ENCODE measurements at regions not wholly inside any gene's neighbourhood (a gene's known extent, or its start where the extent isn't known, plus 50 kb on each side); places are given as distances from the start of the nearest gene placed in this dataset.
A peak's percentile ranks its signal among the peaks of the same experiment; 100 is the strongest.

DNA sequence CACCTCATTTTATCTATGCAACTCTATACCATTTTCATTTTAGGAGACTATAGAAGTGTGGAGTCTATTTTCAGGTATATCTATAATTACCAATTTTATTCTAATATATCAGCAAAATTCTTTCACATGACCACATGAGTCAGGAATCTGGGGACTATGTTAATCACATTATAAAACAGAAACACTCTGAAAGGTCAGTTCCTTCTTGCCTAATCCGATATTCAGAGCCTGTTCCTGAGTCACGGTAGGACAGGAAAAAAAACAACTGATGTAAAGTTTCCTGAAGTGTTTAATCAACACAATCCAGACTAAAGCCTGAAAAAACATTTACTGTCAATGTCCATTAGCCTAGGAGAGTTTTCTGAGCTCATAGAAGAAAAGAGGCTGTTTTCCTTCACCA, 1902.3 kb downstream of the NCAM2 start:
- no peaks in the 10 kb centered on the region for H3K9me3 ChIP-seq
- TF ChIP-seq ZBTB33 (IDR thresholded peaks at IDR 0.05; ENCODE audit: borderline replicate concordance, low read depth) = no peak
- DNase-seq = peak; percentile 8
- no peak overlapping the region for H3K27ac ChIP-seq (ENCODE audit: low read depth in 2 of 2, low read length in 1 of 2)
- H2AFZ ChIP-seq (ENCODE audit: low read depth) = no peak overlapping the region
- H3K27me3 ChIP-seq (ENCODE audit: insufficient read depth) = no peaks in the 10 kb centered on the region
- POLR2A ChIA-PET = no interaction called here
- no peaks in the 10 kb centered on the region for H3K36me3 ChIP-seq (replicated peaks in 1 of 2; ENCODE audit: control insufficient read depth in 1 of 2, insufficient read depth in 2 of 2, low read length in 1 of 2)
- CTCF ChIA-PET = interaction anchor here (0.9 kb wide), 1 partner anchor 12 kb away, joined by 3 read pairs; no protein-coding TSS in a partner anchor
- H3F3A ChIP-seq (replicated peaks; ENCODE audit: insufficient read depth) = no peaks in the 10 kb centered on the region
- no peak overlapping the region for H3K4me2 ChIP-seq
- no peaks in the 10 kb centered on the region for H3K4me1 ChIP-seq (ENCODE audit: control insufficient read depth in 1 of 2, insufficient read depth in 2 of 2, low read depth in 1 of 2, low read length in 1 of 2)
- no peaks in the 10 kb centered on the region for H4K20me1 ChIP-seq (ENCODE audit: insufficient read depth)
- no peak overlapping the region for H3K4me3 ChIP-seq (ENCODE audit: low read depth in 2 of 2, low read length in 1 of 2)
- no peaks in the 10 kb centered on the region for H3K79me2 ChIP-seq (ENCODE audit: insufficient read depth)
- 1% methylated on average over 2 of the region's 2 CpGs for WGBS (ENCODE audit: low lambda C conversion rate)
- no peaks in the 10 kb centered on the region for H3K9me2 ChIP-seq
- H3K9ac ChIP-seq = no peak overlapping the region

GRCh38 chr21:22903851-22904250, 1905.6 kb downstream of the NCAM2 start:
- Histone ChIP-seq H3K27me3 (ENCODE audit: insufficient read depth) (no peaks in the 10 kb centered on the region), H3K9me2 (no peaks in the 10 kb centered on the region), H3K4me2 (no peak overlapping the region), H3K9ac (no peak overlapping the region), H3F3A (replicated peaks; ENCODE audit: insufficient read depth) (no peaks in the 10 kb centered on the region), H2AFZ (ENCODE audit: low read depth) (no peak overlapping the region), H3K79me2 (ENCODE audit: insufficient read depth) (no peaks in the 10 kb centered on the region), H3K9me3 (no peaks in the 10 kb centered on the region), H3K4me3 (ENCODE audit: low read depth in 2 of 2, low read length in 1 of 2) (no peak overlapping the region), H3K27ac (ENCODE audit: low read depth in 2 of 2, low read length in 1 of 2) (no peak overlapping the region), H3K4me1 (ENCODE audit: control insufficient read depth in 1 of 2, insufficient read depth in 2 of 2, low read depth in 1 of 2, low read length in 1 of 2) (no peaks in the 10 kb centered on the region), H3K36me3 (replicated peaks in 1 of 2; ENCODE audit: control insufficient read depth in 1 of 2, insufficient read depth in 2 of 2, low read length in 1 of 2) (no peaks in the 10 kb centered on the region), H4K20me1 (ENCODE audit: insufficient read depth) (no peaks in the 10 kb centered on the region)
- POLR2A ChIA-PET = no interaction called here
- DNase-seq = no peak
- TF ChIP-seq TCF12 (IDR thresholded peaks at IDR 0.05) (no peak), SMC3 (IDR thresholded peaks at IDR 0.05; ENCODE audit: low read depth, low read length) (no peak), FOSL2 (IDR thresholded peaks at IDR 0.05; ENCODE audit: borderline replicate concordance, low read depth) (no peak), GABPA (IDR thresholded peaks at IDR 0.05; ENCODE audit: low read depth) (no peak), MEF2A (IDR thresholded peaks at IDR 0.05; ENCODE audit: borderline replicate concordance, low read depth) (no peak), MXI1 (IDR thresholded peaks at IDR 0.05; ENCODE audit: low read depth, low read length) (no peak), TEAD4 (IDR thresholded peaks at IDR 0.05; ENCODE audit: borderline replicate concordance, insufficient read depth) (no peak), TAF1 (IDR thresholded peaks at IDR 0.05; ENCODE audit: borderline replicate concordance, low read depth, low read length) (no peak), ZBTB33 (IDR thresholded peaks at IDR 0.05; ENCODE audit: borderline replicate concordance, low read depth) (no peak), RFX5 (IDR thresholded peaks at IDR 0.05; ENCODE audit: low read length) (no peak), RCOR1 (IDR thresholded peaks at IDR 0.05; ENCODE audit: low read length) (no peak), FOXJ3 (CRISPR knock-in tag; IDR thresholded peaks at IDR 0.05) (no peak), FOXM1 (IDR thresholded peaks at IDR 0.05; ENCODE audit: low read depth) (no peak), IRF3 (IDR thresholded peaks at IDR 0.05; ENCODE audit: low read depth, low read length) (no peak), RXRA (IDR thresholded peaks at IDR 0.05; ENCODE audit: borderline replicate concordance, low read depth) (no peak)
- TF ChIP-seq, protein P1, sequence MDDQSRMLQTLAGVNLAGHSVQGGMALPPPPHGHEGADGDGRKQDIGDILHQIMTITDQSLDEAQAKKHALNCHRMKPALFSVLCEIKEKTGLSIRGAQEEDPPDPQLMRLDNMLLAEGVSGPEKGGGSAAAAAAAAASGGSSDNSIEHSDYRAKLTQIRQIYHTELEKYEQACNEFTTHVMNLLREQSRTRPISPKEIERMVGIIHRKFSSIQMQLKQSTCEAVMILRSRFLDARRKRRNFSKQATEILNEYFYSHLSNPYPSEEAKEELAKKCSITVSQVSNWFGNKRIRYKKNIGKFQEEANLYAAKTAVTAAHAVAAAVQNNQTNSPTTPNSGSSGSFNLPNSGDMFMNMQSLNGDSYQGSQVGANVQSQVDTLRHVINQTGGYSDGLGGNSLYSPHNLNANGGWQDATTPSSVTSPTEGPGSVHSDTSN (IDR thresholded peaks at IDR 0.05) = no peak
- TF ChIP-seq, protein P2, sequence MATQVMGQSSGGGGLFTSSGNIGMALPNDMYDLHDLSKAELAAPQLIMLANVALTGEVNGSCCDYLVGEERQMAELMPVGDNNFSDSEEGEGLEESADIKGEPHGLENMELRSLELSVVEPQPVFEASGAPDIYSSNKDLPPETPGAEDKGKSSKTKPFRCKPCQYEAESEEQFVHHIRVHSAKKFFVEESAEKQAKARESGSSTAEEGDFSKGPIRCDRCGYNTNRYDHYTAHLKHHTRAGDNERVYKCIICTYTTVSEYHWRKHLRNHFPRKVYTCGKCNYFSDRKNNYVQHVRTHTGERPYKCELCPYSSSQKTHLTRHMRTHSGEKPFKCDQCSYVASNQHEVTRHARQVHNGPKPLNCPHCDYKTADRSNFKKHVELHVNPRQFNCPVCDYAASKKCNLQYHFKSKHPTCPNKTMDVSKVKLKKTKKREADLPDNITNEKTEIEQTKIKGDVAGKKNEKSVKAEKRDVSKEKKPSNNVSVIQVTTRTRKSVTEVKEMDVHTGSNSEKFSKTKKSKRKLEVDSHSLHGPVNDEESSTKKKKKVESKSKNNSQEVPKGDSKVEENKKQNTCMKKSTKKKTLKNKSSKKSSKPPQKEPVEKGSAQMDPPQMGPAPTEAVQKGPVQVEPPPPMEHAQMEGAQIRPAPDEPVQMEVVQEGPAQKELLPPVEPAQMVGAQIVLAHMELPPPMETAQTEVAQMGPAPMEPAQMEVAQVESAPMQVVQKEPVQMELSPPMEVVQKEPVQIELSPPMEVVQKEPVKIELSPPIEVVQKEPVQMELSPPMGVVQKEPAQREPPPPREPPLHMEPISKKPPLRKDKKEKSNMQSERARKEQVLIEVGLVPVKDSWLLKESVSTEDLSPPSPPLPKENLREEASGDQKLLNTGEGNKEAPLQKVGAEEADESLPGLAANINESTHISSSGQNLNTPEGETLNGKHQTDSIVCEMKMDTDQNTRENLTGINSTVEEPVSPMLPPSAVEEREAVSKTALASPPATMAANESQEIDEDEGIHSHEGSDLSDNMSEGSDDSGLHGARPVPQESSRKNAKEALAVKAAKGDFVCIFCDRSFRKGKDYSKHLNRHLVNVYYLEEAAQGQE (IDR thresholded peaks at IDR 0.05; ENCODE audit: low read depth, low read length) = no peak
- CTCF ChIA-PET = no interaction called here

All from SK-N-SH (cell line).